HG02571 (cell line): ENCODE measurements at regions not wholly inside any gene's neighbourhood (a gene's known extent, or its start where the extent isn't known, plus 50 kb on each side); places are given as distances from the start of the nearest gene placed in this dataset.

ENCODE experiments used
- ATAC-seq: cut with Tn5 transposase; IDR thresholded peaks from one replicate; pipeline ENCODE4 v1.9.1; 2021; ENCODE audit warnings: mild to moderate bottlenecking, moderate library complexity; ENCODE audit not compliant: unreplicated experiment

DNA sequence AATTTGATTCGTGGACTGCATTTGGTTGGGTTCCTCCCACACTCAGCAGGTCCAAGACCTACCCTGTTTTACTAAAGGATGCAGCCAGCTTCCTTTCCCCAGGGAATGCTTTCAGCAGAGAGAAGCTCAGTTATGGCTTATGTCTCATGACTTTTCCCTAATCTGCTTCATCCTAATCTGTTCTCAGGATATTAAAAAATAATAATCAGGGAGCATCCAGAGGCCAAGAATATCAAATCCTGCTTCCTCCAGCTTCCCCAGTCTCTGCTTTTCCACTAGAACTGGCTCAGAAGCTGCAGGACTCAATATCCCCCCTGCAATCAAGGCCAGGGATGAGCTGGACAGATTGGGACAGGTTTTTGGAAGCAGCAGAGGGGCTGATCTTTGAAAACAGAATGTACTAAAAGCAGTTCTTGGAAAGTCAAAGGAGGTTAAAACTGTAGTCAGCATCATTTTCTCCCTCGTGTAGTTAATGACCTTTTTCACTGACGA, 326.9 kb upstream of the TNP1 start:
- ATAC-seq = no peak

- no peak for ATAC-seq
Observed at GRCh38 chr2:217186152-217186551, 326.3 kb upstream of the TNP1 start.

- no peak for ATAC-seq
Observed at GRCh38 chr2:217185265-217185995, 325.6 kb upstream of the TNP1 start.

- ATAC-seq = no peak
Observed at GRCh38 chr2:217184242-217184641, 324.4 kb upstream of the TNP1 start.

GRCh38 chr2:217183471-217183870, 323.6 kb upstream of the TNP1 start:
- no peak for ATAC-seq

DNA sequence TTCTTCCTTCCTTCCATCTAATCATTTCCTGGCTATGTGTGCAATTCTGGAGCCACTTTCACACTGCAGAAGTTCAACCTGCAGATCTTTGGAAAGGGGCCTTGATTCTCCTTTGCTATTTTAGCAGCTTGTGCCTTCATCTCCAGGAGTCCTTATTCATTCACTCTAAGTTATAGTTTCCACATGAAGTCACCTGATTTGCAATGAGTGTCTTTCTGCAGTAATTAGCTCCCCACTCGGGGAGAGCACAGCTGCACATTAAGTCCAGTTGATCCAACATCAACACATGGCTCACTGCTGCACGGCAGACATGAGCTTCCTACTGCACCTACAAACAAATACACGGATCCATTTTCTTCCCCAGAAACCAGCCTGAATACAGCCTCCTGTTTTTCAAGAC, 323.1 kb upstream of the TNP1 start:
- ATAC-seq = no peak

DNA sequence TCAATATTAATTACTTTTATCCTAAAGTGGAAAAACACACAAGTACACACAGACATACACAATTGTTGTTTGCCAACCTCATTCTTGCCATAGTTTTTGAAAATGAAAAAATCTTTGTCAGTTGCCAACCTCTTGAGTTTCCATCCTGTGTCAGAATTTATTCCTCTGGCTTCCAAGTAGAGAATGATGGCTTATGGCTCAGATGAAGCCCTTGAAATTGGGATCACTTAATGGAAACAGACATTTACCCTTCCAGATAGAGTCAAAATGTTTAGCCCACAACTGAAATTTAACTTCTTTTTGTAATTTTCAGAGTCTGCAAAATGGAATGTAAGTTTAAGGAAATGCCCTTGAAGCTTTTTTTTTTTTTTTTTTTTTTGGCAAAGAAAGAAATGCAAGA, 321.6 kb upstream of the TNP1 start:
- no peak for ATAC-seq

DNA sequence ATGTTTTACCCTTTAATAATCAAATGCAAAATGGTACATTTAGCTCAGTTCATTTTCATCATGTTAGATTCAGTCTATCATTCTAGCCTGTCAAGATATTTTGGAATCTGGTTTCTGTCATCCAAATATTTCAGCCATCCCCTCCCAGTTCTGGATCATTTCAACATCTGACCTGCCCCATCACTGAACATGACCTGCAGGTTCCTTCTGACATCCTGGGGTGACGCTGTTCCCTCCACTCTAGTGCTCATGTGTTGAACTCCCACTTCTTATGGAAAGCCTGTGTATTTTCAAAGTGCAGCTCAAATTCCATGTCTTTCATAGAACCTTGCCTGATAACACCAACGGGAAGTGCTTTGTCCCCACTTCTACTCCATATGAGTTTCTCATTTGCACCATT, 320.0 kb upstream of the TNP1 start:
- no peak for ATAC-seq

GRCh38 chr2:217178341-217178740, 318.5 kb upstream of the TNP1 start:
- ATAC-seq = no peak

GRCh38 chr2:217177720-217178119, 317.9 kb upstream of the TNP1 start:
- ATAC-seq = no peak

- ATAC-seq = no peak
Observed at GRCh38 chr2:217171874-217172273, 312.0 kb upstream of the TNP1 start.

GRCh38 chr2:217168496-217168895, 308.6 kb upstream of the TNP1 start:
- no peak for ATAC-seq

- no peak for ATAC-seq
Observed at GRCh38 chr2:217167531-217167930, 307.7 kb upstream of the TNP1 start.

GRCh38 chr2:217166241-217166850, 306.5 kb upstream of the TNP1 start:
- no peak for ATAC-seq

DNA sequence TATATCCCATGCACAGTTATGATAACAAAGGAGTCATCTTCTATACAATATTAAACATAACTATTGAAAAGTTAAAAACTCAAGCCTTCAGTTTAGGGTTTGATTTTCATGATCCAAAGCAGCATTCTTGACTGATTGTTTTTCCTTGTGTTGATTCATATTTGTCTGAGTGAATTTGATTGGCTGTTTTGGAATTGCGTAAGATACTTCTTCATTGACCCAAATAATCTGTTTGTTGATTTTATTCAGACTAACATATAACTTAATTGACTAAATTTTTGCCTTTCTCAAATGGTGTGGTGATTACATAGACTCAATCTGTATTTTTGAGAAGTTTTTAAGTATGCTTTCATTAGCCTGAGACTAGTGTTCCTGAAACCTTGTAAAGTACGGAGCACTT, 305.7 kb upstream of the TNP1 start:
- ATAC-seq = no peak

DNA sequence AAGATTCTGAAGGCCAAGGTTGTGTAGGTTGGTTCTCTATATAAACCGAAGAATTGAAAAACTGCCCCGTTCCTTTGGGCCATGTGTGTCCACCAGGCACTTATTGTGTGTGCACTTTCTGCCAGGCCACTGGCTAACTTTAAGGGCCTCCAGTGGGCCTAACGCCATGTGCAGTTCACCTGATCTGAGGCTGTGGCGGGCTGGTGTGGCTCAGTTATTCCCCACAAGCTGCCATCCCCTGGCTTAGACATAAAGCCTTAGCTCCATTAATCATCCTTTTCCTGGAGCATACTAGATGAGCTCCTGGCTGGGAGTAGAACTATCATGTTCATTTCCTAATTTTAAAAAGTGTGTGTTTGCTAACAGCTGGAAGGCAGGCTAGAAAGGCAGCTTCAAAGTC, 304.1 kb upstream of the TNP1 start:
- ATAC-seq = no peak

DNA sequence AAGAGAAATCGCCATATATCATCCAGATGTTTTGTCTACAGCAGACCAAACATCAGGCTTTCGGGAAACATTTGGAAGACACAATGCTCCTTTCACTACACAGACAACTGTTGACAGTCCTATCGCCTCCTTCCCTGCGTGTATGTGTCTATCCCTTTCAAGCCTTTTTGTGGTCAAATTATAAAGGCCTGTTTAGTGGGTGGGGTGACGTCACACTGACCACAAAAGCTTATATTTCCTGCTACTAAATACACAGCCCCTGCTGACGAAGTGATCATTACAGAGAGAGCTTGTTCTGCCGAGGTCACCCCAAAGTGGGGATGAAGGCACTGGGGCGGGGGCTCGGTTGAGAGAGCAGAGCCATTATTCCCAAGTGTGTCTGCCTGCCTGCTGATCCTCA, 302.7 kb upstream of the TNP1 start:
- ATAC-seq = no peak

DNA sequence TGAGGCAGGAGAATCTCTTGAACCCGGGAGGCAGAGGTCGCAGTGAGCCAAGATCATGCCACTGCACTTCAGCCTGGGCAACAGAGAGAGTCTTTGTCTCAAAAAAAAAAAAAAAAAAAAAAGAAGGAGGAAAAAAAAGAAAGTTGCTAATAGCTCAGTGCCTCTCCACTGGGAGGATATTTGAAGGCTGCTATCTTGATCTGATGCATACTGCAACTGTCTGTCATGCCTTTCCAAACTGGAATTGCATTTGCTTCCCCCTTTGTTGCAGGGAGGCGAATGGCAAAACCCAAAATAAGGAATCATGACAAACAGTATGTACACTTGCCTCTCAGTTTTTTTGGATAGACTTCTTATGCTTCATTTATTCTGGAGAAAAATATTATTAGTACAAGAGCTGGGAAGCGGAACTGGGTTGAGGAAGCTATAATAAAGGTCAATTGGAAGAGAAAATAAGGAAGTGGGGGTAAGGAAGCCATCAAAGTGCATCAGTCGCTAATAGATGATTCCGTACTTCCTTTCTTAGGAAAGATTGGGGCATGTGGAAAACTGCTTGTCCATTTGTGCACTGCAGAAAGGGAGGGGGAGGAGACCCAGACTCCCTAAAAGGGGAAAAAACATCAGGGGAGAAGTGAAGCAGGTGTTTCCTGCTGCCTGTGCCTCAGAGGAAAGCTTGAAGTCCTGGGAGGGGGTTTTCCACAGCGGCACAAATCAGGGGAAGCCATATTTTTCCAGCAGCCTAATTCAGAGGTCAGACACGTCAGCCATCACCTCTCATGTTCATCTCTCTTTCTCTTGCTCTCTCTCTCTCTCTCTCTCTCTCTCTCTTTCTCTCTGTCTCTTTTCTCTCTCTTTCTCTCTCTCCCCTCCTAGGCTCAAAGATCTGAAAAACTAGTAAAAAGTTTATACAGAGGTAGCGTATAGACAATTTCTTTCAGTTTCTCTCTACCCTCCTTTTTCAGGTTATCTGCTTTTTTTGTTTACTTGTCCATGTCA, 301.4 kb upstream of the TNP1 start:
- no peak for ATAC-seq

- no peak for ATAC-seq
Observed at GRCh38 chr2:217160103-217160743, 300.4 kb upstream of the TNP1 start.

DNA sequence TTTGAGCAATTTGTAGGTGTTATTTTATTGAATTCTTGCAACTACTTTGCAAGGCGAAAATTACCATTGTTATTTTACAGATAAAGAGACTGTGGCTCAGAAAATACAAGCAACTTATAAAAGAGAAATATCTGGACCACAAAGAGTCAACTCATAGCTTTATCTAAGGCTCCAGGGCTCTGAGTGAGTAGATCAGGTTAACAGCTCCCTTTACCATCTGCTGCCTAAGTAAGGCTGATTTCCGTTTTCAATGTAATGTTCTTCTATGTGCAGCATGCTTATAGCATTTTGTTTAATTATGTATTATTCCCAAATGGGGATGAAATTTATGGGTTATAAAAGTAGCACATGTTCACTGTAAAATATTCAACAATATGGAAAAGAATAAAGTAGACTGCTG, 299.1 kb upstream of the TNP1 start:
- ATAC-seq = no peak

DNA sequence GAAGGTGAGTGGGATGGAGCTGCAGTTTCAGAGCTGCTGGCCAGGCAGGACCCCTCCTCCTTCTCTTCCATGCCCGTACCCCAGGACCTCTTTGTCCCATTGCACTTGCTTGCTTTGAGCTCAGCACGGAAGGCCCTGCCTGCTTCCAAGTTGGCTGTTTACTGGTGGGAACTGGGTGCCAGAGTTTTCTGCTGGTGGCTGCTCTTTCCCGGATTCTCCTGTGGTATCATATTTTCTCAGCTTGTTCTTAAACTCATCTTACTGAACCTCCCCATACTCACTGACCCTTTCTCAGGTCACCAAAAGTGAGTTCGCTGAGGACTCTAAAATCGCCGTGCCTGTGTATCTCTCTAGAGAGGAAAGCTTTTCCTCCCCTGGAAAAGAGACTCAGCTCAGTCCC, 297.7 kb upstream of the TNP1 start:
- ATAC-seq = no peak
